AG04449 (cell line): ENCODE measurements at regions not wholly inside any gene's neighbourhood (a gene's known extent, or its start where the extent isn't known, plus 50 kb on each side); places are given as distances from the start of the nearest gene placed in this dataset.

Experiments
- CTCF ChIA-PET: fragments of 350-600 bp; formaldehyde crosslinking; extraction: SDS; loops from one replicate; lab custom pipeline; 2021; ENCODE audit warnings: antibody characterized with exemption; lab: Yijun Ruan, JAX
- POLR2A ChIA-PET: fragments of 400-600, 350-600 bp; formaldehyde crosslinking; extraction: SDS; loops from one replicate; lab custom pipeline; 2020; ENCODE audit warnings: antibody characterized with exemption, inconsistent platforms; lab: Yijun Ruan, JAX
- DNase-seq: peaks from one replicate; pipeline ENCODE4 v3.0.0-alpha.2; 2010; ENCODE audit warnings: low read depth, low spot score
- H3K4me3 ChIP-seq: 2 replicates; pipeline ENCODE4 v1.5.1; 2011; ENCODE audit warnings: low read depth, mild to moderate bottlenecking, control low read depth, low read length
- TF ChIP-seq, protein P1 (sequence below): IDR thresholded peaks from one replicate; pipeline ENCODE4 v1.5.1; 2011; ENCODE audit warnings: mild to moderate bottlenecking, moderate library complexity, low read length, control low read depth, inconsistent platforms; ENCODE audit not compliant: insufficient read depth; ENCODE audit errors: missing control alignments

DNA sequence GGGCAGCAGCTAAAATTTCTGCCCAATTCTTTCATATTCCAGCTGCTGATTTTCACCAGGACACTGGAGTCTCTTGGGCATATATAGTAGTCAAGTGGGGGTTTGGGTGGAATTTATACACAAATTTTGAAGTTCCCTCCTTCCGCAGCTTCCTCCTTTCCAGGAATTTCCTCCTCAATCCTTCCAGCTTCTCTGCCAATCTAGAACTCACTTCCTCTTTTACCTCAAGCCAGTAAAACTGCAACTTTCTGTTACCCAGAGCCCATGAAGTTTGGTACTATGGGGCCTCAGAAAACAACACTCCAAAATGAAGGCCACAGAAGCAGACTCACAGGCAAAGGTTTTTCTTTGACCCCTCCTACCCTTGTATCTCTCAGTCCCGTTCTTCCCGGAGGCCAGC is 51.7 kb upstream of the G2E3 start:
- no peak overlapping the region for H3K4me3 ChIP-seq
- CTCF ChIA-PET: interaction anchor here (1.4 kb wide), 1 partner anchor 15 kb away, joined by 3 read pairs; no protein-coding TSS in a partner anchor
- TF ChIP-seq, protein P1, sequence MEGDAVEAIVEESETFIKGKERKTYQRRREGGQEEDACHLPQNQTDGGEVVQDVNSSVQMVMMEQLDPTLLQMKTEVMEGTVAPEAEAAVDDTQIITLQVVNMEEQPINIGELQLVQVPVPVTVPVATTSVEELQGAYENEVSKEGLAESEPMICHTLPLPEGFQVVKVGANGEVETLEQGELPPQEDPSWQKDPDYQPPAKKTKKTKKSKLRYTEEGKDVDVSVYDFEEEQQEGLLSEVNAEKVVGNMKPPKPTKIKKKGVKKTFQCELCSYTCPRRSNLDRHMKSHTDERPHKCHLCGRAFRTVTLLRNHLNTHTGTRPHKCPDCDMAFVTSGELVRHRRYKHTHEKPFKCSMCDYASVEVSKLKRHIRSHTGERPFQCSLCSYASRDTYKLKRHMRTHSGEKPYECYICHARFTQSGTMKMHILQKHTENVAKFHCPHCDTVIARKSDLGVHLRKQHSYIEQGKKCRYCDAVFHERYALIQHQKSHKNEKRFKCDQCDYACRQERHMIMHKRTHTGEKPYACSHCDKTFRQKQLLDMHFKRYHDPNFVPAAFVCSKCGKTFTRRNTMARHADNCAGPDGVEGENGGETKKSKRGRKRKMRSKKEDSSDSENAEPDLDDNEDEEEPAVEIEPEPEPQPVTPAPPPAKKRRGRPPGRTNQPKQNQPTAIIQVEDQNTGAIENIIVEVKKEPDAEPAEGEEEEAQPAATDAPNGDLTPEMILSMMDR: no peak

More for the DNA sequence above, 51.7 kb upstream of the G2E3 start:
- no peak for DNase-seq
- POLR2A ChIA-PET: no interaction called here
